Uterus (tissue), 3 donors: ENCODE measurements at regions not wholly inside any gene's neighbourhood (a gene's known extent, or its start where the extent isn't known, plus 50 kb on each side); places are given as distances from the start of the nearest gene placed in this dataset.

Experiments
- DNase-seq, 2 donors: peaks; one replicate each; pipeline ENCODE4 v3.0.0-alpha.2; 2019 to 2020
- H3K27ac ChIP-seq, 2 donors: fragments of 200-600 bp; sonication (generic); 1 replicate in 1 of 2; 2 replicates in 1 of 2; pipeline ENCODE4 v1.5.1; 2016 to 2018
- H3K27me3 ChIP-seq, 2 donors: fragments of 200-600 bp; sonication (generic); one replicate each; pipeline ENCODE4 v1.5.1; 2018 to 2019; ENCODE audit warnings: control low read depth in 1 of 2
- H3K36me3 ChIP-seq, 2 donors: fragments of 200-600 bp; sonication (generic); one replicate each; pipeline ENCODE4 v1.5.1; 2019; ENCODE audit warnings: control low read depth in 1 of 2
- H3K4me1 ChIP-seq, 2 donors: fragments of 200-600 bp; sonication (generic); one replicate each; pipeline ENCODE4 v1.5.1; 2018 to 2019; ENCODE audit warnings: control low read depth in 1 of 2
- H3K4me3 ChIP-seq, 2 donors: fragments of 200-600 bp; sonication (generic); 1 replicate in 1 of 2; 2 replicates in 1 of 2; pipeline ENCODE4 v1.5.1; 2018 to 2019; ENCODE audit warnings: mild to moderate bottlenecking in 1 of 2
- H3K9me3 ChIP-seq, 2 donors: fragments of 200-600 bp; sonication (generic); one replicate each; pipeline ENCODE4 v1.5.1; 2019; ENCODE audit warnings: control low read depth in 1 of 2
- POLR2A ChIP-seq, 2 donors: fragments of 450-650 bp; IDR thresholded peaks; one replicate each; pipeline ENCODE4 v1.6.1; 2016; ENCODE audit warnings: antibody characterized with exemption in 2 of 2, mild to moderate bottlenecking in 1 of 2, moderate library complexity in 1 of 2
- intact Hi-C: fragments of 100-400 bp; cut with DNase I; formaldehyde crosslinking; loops from one replicate; pipeline ENCODE4 v1.15.1; 2023; ENCODE audit warnings: low total_unique reads
- TF ChIP-seq, protein P1 (sequence below), 4 experiments: fragments of 200-600 bp in 2 of 4; fragments of 450-650 bp in 2 of 4; sonication (generic) in 2 of 4; IDR thresholded peaks; one replicate each; pipeline ENCODE4 v1.5.1; 2016 to 2019; ENCODE audit warnings: antibody characterized with exemption in 4 of 4, mild to moderate bottlenecking in 2 of 4, moderate library complexity in 1 of 4
- donor health status: DM: yes; HTN: yes; CAD: no.

DNA sequence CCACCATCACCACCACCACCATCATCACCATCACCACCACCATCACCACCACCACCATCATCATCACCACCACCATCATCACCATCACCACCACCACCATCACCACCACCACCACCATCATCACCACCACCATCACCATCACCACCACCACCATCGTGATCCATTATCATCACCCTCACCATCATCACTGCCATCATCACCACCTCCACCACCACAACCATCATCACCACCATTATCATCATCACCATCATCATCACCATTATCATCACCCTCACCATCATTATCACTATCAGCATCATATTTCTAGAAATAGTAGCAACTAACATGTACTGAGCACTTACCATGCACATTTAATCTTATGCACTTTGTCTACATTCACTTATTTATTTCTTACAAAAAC is 94.9 kb downstream of the C16orf95 start:
- intact Hi-C loops = no loop called here
- no peak overlapping the region for H3K27ac ChIP-seq
- no peaks in the 10 kb centered on the region for H3K36me3 ChIP-seq
- no peaks in the 10 kb centered on the region for H3K27me3 ChIP-seq
- no peaks in the 10 kb centered on the region for H3K4me1 ChIP-seq
- no peaks in the 10 kb centered on the region for H3K9me3 ChIP-seq
- no peak overlapping the region for H3K4me3 ChIP-seq
- no peak for DNase-seq
- TF ChIP-seq, protein P1, sequence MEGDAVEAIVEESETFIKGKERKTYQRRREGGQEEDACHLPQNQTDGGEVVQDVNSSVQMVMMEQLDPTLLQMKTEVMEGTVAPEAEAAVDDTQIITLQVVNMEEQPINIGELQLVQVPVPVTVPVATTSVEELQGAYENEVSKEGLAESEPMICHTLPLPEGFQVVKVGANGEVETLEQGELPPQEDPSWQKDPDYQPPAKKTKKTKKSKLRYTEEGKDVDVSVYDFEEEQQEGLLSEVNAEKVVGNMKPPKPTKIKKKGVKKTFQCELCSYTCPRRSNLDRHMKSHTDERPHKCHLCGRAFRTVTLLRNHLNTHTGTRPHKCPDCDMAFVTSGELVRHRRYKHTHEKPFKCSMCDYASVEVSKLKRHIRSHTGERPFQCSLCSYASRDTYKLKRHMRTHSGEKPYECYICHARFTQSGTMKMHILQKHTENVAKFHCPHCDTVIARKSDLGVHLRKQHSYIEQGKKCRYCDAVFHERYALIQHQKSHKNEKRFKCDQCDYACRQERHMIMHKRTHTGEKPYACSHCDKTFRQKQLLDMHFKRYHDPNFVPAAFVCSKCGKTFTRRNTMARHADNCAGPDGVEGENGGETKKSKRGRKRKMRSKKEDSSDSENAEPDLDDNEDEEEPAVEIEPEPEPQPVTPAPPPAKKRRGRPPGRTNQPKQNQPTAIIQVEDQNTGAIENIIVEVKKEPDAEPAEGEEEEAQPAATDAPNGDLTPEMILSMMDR (IDR thresholded peaks at IDR 0.05) = no peak
- TF ChIP-seq POLR2A (IDR thresholded peaks at IDR 0.05) = no peak

DNA sequence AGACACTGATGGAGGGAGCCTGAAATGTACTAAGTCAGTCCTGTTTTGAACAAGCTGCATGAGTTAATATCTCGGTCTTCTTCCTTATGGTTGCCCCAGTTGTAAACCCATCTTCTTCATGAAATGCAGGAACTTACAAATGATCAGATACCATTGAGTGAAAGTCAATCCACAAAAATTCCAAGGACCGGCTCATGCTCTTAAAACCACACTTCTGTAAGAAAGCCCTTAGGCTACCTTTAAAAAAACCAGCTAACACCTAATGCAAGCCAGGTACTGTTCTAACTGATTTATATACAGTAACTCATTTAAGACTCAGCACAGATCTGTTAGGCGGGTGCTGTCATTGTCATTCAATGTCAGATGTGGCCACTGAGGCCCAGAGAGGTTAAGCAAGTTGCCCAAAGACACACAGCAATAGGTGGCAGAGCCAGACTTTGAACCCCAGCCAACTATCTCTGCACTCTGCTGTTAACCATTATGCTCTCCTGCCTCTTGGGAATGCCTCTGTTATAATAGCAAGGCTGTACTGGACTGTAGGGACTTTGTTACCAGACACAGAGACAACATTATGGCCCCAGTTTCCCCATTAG is 93.4 kb downstream of the C16orf95 start:
- TF ChIP-seq, protein P1 (IDR thresholded peaks at IDR 0.05) = no peak
- no peak for TF ChIP-seq POLR2A (IDR thresholded peaks at IDR 0.05)
- H3K36me3 ChIP-seq = no peaks in the 10 kb centered on the region
- H3K4me1 ChIP-seq = no peaks in the 10 kb centered on the region
- no peak for DNase-seq
- no peaks in the 10 kb centered on the region for H3K27me3 ChIP-seq
- no peak overlapping the region for H3K4me3 ChIP-seq
- intact Hi-C loops = no loop called here
- no peak overlapping the region for H3K27ac ChIP-seq
- H3K9me3 ChIP-seq = no peaks in the 10 kb centered on the region

DNA sequence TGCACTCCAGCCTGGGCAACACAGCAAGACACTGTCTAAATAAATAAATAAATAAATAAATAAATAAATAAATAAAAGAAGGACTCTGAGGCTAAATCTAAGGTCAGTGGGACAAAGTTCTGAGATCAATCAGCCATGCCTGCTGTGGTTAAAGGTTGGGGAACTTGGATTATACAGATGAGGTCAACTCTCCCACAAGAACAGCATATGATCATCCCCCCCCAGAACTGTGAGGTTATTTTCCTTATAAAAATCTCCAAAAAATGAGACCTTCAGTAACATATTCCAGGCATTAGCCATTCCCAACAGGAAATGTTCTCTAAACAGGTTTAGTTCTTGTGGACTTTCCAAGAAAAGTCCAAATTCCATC is 90.3 kb downstream of the C16orf95 start:
- H3K27me3 ChIP-seq = no peaks in the 10 kb centered on the region
- DNase-seq = no peak
- intact Hi-C loops = no loop called here
- H3K4me1 ChIP-seq = no peaks in the 10 kb centered on the region
- H3K9me3 ChIP-seq = no peaks in the 10 kb centered on the region
- no peak for TF ChIP-seq POLR2A (IDR thresholded peaks at IDR 0.05)
- TF ChIP-seq, protein P1 (IDR thresholded peaks at IDR 0.05) = no peak
- no peaks in the 10 kb centered on the region for H3K36me3 ChIP-seq
- H3K4me3 ChIP-seq = no peak overlapping the region
- no peak overlapping the region for H3K27ac ChIP-seq

DNA sequence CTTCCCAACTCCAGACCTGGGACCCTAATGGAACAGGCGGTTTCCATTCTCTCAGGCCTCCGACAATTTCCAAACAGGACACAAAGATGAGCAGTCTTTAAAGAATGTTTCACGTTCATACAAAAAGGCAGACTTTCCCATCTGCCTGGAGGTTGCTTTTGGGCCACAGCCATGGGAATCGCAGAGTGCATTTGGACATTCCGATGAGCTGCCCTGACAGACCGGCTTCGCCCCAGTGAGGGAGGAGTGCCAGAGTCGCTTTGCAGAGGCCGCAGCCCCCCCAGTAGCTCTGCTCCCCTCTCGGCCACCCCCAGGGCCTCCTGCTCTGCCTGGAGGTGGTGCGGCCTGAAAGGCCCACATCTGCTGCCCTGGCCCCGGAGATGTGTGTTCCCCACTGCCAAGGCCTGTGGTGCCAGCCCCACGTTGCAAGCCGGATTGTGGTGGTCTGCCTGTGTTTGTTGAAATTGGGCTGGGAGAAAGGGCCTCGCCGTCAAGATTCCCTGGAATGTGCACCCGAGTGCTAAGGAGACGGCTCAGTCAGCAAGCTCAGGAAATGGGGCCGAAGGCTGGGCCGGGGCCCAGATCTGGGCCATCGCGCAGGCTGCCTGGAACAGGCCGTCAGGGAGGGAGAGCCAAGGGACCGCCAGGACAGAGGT is 89.8 kb downstream of the C16orf95 start:
- H3K27ac ChIP-seq = no peak overlapping the region

DNA sequence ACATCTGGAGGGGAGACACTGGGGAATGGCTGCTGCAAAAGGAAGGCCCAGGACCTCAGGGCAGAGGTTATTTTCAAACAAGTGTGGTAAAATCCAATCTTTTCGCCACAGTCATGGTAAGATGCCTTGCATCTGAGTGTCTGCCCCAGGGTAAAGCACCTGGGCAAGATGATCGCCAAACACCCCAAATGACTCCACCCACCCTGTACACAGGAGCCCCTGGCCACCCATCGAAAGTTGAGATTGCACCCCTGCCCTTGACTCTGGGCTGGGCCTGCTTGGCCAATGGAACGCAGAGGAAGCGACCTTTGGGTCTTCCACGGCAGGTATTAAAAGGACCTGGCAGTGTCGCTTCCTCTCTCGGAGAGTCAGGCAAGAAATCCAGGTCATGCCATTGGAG is 88.8 kb downstream of the C16orf95 start:
- DNase-seq = no peak
- Histone ChIP-seq H3K27me3 (no peaks in the 10 kb centered on the region), H3K9me3 (no peaks in the 10 kb centered on the region), H3K36me3 (no peaks in the 10 kb centered on the region), H3K4me1 (no peaks in the 10 kb centered on the region), H3K27ac (no peak overlapping the region), H3K4me3 (no peak overlapping the region)
- intact Hi-C loops = no loop called here
- no peak for TF ChIP-seq POLR2A (IDR thresholded peaks at IDR 0.05)
- TF ChIP-seq, protein P1 (IDR thresholded peaks at IDR 0.05) = no peak

More for the DNA sequence above, 89.8 kb downstream of the C16orf95 start:
- no peaks in the 10 kb centered on the region for H3K36me3 ChIP-seq
- no peak overlapping the region for H3K4me3 ChIP-seq
- no peaks in the 10 kb centered on the region for H3K4me1 ChIP-seq
- H3K9me3 ChIP-seq = no peaks in the 10 kb centered on the region
- intact Hi-C loops = no loop called here
- no peak for DNase-seq
- no peaks in the 10 kb centered on the region for H3K27me3 ChIP-seq
- TF ChIP-seq POLR2A (IDR thresholded peaks at IDR 0.05) = no peak
- TF ChIP-seq, protein P1 (IDR thresholded peaks at IDR 0.05) = no peak
